ENCODE measurements at regions not wholly inside any gene's neighbourhood (a gene's known extent, or its start where the extent isn't known, plus 50 kb on each side); places are given as distances from the start of the nearest gene placed in this dataset.
A peak's percentile ranks its signal among the peaks of the same experiment; 100 is the strongest.
"Not testable (repeated sequence)": the region's sequence is repeated elsewhere in the genome, so short reads cannot be mapped to it uniquely, and the experiment has no call there.

DNA sequence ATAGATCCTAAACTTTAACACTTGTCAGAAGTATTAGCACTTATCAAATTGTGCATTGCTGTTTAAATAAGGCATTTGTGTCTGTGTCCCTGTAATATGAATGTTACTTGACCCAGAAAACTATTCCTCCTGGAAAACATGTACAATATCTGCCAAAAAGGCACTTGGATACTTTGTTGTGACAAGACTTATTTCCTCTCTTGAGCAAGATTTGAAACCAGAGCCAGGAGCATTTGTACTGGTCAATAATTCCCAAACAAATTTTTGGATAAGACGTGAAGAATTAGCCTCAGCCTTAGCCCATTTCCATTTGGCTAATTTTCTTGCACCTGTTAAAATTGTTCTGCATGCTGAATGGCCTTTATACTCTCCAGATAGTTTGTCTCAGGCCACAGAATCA, 176.3 kb upstream of the GK2 start:
- no peak for TF ChIP-seq JUND (IDR thresholded peaks at IDR 0.05; ENCODE audit: low read depth)
- no peak for DNase-seq (ENCODE audit: low read depth in 1 of 2, low spot score in 1 of 2)
- in situ Hi-C loops (cut with HindIII; ENCODE audit: low pct_unique_long_range_greater_than_20kb, low sequenced_read_pairs) = no loop called here

DNA sequence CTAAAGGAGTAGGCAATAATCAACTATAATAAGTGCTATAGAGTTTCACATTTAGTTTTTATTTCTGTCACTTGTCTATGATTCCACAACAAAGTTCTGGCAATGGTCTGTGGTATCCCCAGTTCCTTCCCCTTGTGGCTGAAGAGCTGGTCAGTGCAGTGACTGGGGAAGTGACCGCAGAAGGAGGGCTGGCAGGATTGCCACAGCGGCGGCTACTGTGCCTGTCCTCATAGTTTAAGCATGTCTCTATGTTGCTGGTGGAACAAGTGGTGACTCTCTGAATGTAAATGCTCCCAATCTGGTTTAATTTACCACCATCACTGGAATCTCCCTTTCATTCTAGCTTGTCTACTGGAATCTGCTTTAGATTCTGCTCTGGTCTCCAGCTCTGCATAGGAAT, 170.6 kb upstream of the GK2 start:
- no peak for DNase-seq (ENCODE audit: low read depth in 1 of 2, low spot score in 1 of 2)
- no peak for TF ChIP-seq JUND (IDR thresholded peaks at IDR 0.05; ENCODE audit: low read depth)
- in situ Hi-C loops (cut with HindIII; ENCODE audit: low pct_unique_long_range_greater_than_20kb, low sequenced_read_pairs) = no loop called here

DNA sequence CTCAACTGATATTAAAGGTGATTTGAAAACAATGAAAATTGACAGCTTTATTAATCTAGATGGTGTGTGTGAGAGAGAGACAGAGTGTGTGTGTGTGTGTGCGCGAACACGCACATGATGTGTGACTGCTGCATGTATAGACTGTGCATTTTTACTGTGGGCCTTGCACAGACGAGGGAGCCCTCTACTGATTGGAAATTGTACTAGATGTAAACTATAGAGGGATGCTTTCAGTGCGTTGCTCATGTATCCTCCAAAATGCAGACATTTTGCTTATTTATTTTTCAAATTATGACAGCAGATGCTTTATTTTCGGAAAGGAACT, 168.4 kb upstream of the GK2 start:
- peak in 1 of 2 experiments; percentile 62 for DNase-seq (ENCODE audit: low read depth in 1 of 2, low spot score in 1 of 2)
- in situ Hi-C loops (cut with HindIII; ENCODE audit: low pct_unique_long_range_greater_than_20kb, low sequenced_read_pairs) = no loop called here
- TF ChIP-seq JUND (IDR thresholded peaks at IDR 0.05; ENCODE audit: low read depth) = no peak

DNA sequence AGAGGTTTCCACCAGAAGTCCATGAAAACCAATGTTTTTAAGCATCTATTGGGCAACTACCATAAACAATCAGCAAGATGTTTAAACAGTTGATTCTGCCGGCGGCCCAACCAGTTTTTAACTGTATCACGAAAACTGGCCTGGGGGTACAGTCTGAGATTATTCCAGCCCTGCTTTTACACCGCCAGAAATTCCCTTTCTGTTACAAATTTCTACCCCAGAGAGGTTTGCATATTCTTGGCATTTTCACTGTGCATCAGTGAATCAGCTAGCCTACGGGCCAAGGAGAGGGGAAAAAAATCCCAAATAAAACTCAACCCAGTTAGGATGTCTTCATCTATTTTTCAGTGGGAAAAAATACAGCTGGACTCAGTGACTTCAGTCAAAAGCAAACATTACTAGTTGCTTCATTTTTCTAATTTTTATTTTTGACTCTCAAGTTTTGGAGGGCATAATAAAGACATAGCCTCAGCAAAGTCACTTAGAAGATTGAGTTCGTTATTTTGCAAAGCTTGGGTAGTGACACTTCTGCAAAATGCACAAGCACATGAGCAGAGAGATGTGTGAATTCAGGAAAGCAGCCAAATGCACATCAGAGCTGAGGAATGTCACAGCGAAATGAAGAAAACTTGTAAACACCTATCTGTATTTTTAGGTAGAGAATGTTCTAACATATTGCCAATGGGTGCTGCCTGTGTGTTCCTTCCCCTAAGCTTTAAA, 167.8 kb upstream of the GK2 start:
- TF ChIP-seq JUND (IDR thresholded peaks at IDR 0.05; ENCODE audit: low read depth) = no peak
- DNase-seq (ENCODE audit: low read depth in 1 of 2, low spot score in 1 of 2) = no peak
- in situ Hi-C loops (cut with HindIII; ENCODE audit: low pct_unique_long_range_greater_than_20kb, low sequenced_read_pairs) = no loop called here

DNA sequence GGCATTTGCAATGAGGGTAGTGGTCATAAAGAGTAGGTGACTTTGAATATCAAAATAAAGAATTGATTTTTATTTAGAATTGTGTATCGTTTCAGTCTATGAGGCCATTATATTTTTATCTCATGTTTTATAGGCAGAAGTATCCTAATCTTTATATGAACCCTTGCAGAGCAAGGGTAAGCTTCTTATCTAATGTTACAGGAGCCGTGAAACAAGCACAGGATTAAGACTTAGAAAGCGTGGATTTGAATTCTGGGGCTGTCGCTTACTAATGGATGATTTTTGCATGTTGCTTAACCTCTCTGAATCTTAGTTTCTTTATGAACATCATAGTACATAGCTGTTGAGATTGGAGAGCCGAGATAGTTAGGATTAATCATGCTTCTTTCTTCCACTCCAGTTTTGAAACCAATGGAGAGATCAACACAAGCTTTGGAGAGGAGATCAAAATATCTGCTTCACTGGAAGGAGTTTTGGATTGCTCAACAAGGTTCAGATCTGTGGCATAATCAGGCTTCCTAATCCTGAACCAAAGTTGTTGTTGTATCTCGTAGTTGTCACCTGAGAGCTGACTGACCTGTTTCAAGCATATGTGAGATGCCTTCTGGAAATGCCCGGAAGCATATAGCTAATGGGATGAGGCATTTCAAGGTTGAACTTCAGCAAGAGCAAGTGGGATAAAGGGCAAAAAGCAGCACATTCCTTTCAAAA, 166.9 kb upstream of the GK2 start:
- DNase-seq (ENCODE audit: low read depth in 1 of 2, low spot score in 1 of 2) = no peak
- in situ Hi-C loops (cut with HindIII; ENCODE audit: low pct_unique_long_range_greater_than_20kb, low sequenced_read_pairs) = no loop called here
- TF ChIP-seq JUND (IDR thresholded peaks at IDR 0.05; ENCODE audit: low read depth) = no peak

DNA sequence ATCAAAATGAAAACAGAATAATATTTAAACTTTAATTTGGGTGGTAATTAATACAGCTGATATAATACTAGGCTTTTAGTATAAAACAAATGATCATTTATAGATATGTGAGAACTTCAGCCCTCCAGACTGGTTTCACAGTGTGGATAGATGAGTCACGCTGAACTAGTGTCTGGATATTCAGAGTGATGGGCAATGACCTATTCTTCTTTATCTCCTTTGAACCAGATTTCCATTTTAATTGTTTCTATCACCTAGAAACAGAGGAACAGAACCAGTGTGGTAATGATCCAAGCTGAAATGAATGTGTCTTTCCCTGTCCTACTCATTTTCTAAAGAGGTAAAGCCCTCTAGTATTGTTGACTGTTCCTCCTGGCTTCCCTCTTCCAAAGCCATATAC, 155.2 kb upstream of the GK2 start:
- TF ChIP-seq JUND (IDR thresholded peaks at IDR 0.05; ENCODE audit: low read depth) = no peak
- in situ Hi-C loops (cut with HindIII; ENCODE audit: low pct_unique_long_range_greater_than_20kb, low sequenced_read_pairs) = no loop called here
- no peak for DNase-seq (ENCODE audit: low read depth in 1 of 2, low spot score in 1 of 2)

DNA sequence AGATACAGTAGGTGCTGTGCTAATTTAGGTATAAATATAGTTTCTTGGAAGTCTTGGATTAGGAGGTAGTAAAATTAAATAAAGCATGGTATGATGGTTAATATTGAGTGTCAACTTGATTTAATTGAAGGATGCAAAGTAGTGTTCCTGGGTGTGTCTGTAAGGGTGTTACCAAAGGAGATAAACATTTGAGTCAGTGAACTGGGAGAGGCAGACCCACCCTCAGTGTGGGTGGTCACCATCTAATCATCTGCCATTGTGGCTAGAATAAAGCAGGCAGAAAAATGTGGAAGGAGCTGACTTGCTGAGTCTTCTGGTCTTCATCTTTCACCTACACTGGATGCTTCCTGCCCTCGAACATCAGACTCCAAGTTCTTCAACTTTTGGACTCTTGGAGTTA, 153.7 kb upstream of the GK2 start:
- no peak for DNase-seq (ENCODE audit: low read depth in 1 of 2, low spot score in 1 of 2)
- in situ Hi-C loops (cut with HindIII; ENCODE audit: low pct_unique_long_range_greater_than_20kb, low sequenced_read_pairs) = no loop called here
- no peak for TF ChIP-seq JUND (IDR thresholded peaks at IDR 0.05; ENCODE audit: low read depth)

DNA sequence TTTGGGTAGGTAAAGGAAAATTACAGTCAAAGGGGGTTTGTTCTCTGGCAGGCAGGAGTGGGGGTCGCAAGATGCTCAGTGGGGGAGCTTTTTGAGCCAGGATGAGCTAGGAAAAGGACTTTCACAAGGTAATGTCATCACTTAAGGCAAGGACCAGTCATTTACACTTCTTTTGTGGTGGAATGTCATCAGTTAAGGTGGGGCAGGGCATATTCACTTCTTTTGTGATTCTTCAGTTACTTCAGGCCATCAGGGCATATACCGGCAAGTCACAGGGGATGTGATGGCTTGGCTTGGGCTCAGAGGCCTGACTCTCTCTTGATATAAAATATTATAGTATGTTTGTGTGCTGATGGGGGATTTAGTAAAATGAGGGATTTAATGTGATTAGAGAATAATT, 151.4 kb upstream of the GK2 start:
- in situ Hi-C loops (cut with HindIII; ENCODE audit: low pct_unique_long_range_greater_than_20kb, low sequenced_read_pairs) = not testable (repeated sequence)

DNA sequence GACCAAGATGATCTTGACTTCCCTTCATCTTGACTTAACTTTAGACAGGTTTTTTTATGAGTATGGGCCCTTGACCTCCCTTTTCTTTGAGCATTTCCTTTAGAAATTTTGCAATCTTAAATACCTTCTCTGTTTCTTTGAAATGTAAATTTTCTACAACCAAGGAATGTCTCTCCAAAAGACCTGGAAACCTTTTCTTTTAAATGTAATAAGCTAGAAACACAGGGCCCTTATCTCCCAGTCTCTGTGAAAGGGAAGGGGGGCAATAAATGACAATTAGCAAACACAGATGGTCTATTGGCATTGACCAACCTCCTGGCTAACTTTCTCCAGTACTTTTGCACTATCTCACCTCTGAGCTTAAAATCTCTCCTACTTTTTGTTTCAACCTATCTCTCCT, 144.3 kb upstream of the GK2 start:
- TF ChIP-seq JUND (IDR thresholded peaks at IDR 0.05; ENCODE audit: low read depth) = no peak
- DNase-seq (ENCODE audit: low read depth in 1 of 2, low spot score in 1 of 2) = no peak
- in situ Hi-C loops (cut with HindIII; ENCODE audit: low pct_unique_long_range_greater_than_20kb, low sequenced_read_pairs) = no loop called here

More for the DNA sequence above, 151.4 kb upstream of the GK2 start:
- not testable (repeated sequence) for DNase-seq (ENCODE audit: low read depth in 1 of 2, low spot score in 1 of 2)

DNA sequence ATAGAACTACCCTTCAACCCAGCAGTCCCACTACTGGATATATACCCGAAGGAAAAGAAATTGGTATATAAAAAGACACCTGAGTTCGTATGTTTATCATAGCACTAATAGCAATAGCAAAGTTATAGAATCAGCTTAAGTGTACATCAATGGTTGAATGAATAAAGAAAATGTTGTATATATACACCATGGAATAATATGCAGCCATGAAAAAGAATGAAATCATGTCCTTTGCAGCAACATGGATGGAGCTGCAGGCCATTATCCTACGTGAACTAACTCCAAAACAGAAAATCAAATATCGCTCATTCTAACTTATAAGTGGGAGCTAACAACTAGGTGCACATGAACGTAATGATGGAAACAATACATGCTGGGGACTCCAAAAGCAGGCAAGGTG, 143.5 kb upstream of the GK2 start:
- no peak for DNase-seq (ENCODE audit: low read depth in 1 of 2, low spot score in 1 of 2)
- TF ChIP-seq JUND (IDR thresholded peaks at IDR 0.05; ENCODE audit: low read depth) = no peak
- in situ Hi-C loops (cut with HindIII; ENCODE audit: low pct_unique_long_range_greater_than_20kb, low sequenced_read_pairs) = no loop called here

DNA sequence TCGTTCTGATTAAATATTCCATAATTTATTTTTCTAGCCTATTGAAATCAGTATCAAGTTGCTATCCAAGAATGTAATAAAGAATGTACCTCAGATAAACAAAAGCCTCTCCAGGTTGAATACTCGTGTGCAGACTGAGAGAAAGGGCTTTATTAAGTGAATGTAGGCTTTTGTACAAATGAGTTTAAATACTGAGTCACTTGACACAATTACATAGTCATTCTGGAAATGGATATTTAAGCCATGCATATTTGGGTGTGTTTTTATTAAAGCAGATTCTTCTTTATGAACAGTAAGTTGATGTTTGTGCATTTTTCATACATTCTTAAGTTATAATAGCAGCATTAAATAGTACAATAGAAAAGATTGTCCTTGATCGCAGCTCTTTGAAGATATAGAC, 139.8 kb upstream of the GK2 start:
- TF ChIP-seq JUND (IDR thresholded peaks at IDR 0.05; ENCODE audit: low read depth) = no peak
- no peak for DNase-seq (ENCODE audit: low read depth in 1 of 2, low spot score in 1 of 2)
- in situ Hi-C loops (cut with HindIII; ENCODE audit: low pct_unique_long_range_greater_than_20kb, low sequenced_read_pairs) = no loop called here

DNA sequence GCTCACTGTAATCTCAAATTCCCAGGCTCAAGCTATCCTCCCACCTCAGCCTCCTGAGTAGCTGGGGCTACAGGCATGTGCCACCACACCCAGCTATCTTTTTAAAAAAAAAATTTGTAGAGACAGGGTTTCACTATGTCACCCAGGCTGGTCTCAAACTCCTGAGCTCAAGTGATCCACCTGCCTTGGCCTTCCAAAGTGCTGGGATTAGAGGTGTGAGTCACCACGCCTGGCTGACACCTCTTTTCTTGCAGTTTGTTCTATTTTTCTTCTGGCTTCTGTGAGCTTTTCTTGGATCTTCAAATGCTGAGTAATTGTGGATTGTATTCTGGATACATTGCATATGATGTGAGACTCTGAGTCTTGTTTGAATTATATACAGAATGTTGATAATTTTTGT, 137.3 kb upstream of the GK2 start:
- DNase-seq (ENCODE audit: low read depth in 1 of 2, low spot score in 1 of 2); in situ Hi-C loops (cut with HindIII; ENCODE audit: low pct_unique_long_range_greater_than_20kb, low sequenced_read_pairs): not testable (repeated sequence)

DNA sequence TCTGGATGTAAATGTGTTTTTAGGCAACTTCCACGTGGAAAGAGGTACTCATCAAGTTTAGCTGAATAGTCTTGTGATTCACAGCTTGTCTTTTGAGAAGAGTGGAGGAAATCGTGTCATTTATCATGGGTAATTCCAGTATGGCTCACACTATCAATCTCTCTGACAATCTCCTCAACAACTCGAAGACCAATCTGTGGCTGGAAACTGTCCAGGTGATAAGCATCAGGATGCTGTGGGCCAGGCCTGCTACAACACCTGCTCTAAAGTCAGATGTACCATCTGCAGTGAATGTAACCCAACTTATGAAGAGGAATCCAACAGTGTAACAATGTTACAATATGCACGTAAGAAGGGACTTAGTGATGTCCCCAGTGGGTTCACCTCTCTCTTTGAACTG, 132.1 kb upstream of the GK2 start:
- DNase-seq (ENCODE audit: low read depth in 1 of 2, low spot score in 1 of 2) = no peak
- in situ Hi-C loops (cut with HindIII; ENCODE audit: low pct_unique_long_range_greater_than_20kb, low sequenced_read_pairs) = no loop called here
- TF ChIP-seq JUND (IDR thresholded peaks at IDR 0.05; ENCODE audit: low read depth) = no peak

DNA sequence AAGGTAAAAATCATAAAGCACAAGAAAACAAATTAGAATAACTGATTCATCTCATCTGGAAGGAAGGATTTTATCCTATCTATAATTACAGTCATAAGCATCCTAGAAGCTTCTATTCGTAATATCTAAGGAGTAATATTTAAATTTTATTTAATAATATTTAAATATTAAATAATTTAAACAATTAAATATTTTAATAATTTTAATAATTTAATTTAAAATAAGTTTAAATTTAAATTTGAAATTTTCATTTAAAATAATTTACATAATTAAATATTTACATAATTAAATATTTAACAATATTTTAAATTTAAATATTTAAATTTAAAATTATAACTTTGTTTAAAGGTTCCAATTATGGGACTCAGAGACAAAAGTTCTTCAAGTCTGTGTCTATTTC, 127.5 kb upstream of the GK2 start:
- no peak for TF ChIP-seq JUND (IDR thresholded peaks at IDR 0.05; ENCODE audit: low read depth)
- in situ Hi-C loops (cut with HindIII; ENCODE audit: low pct_unique_long_range_greater_than_20kb, low sequenced_read_pairs) = no loop called here
- no peak for DNase-seq (ENCODE audit: low read depth in 1 of 2, low spot score in 1 of 2)

Data from T47D (cell line).